GM18505 (cell line): ENCODE measurements at regions not wholly inside any gene's neighbourhood (a gene's known extent, or its start where the extent isn't known, plus 50 kb on each side); places are given as distances from the start of the nearest gene placed in this dataset.

Experiments used
- ATAC-seq: cut with Tn5 transposase; IDR thresholded peaks from one replicate; pipeline ENCODE4 v1.9.1; 2021; ENCODE audit not compliant: unreplicated experiment
- POLR2A ChIP-seq: IDR thresholded peaks from 4 replicates; pipeline ENCODE4 v1.6.1; 2011; ENCODE audit warnings: borderline replicate concordance; ENCODE audit not compliant: insufficient read depth, insufficient read length; ENCODE audit errors: extremely low read depth

DNA sequence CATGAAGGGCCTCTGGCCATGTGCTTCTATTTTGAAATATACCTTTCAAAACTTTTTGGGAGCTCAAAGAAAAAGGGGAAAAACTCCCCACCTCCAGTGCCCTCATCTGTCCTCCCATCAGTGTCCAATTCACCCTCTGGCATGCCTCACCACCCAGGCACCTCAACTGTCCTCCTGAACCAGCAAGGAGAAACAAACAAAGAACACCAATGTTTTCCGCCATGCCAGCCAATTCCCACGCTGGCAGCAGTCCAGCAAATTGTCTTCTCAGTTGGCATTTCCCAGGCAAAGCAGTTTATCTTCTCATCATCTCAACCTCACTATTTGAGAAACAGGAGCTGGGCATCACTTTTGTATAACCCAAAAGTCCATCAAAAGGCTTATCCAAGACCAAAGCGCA is 496.9 kb downstream of the SOX6 start:
- no peak for ATAC-seq
- TF ChIP-seq POLR2A, result no peak

- ATAC-seq, result no peak
- TF ChIP-seq POLR2A, result no peak
These were observed 495.1 kb downstream of the SOX6 start for GRCh38 chr11:15861256-15861655.

- TF ChIP-seq POLR2A, result no peak
These were observed 492.9 kb downstream of the SOX6 start for GRCh38 chr11:15863411-15863810.

DNA sequence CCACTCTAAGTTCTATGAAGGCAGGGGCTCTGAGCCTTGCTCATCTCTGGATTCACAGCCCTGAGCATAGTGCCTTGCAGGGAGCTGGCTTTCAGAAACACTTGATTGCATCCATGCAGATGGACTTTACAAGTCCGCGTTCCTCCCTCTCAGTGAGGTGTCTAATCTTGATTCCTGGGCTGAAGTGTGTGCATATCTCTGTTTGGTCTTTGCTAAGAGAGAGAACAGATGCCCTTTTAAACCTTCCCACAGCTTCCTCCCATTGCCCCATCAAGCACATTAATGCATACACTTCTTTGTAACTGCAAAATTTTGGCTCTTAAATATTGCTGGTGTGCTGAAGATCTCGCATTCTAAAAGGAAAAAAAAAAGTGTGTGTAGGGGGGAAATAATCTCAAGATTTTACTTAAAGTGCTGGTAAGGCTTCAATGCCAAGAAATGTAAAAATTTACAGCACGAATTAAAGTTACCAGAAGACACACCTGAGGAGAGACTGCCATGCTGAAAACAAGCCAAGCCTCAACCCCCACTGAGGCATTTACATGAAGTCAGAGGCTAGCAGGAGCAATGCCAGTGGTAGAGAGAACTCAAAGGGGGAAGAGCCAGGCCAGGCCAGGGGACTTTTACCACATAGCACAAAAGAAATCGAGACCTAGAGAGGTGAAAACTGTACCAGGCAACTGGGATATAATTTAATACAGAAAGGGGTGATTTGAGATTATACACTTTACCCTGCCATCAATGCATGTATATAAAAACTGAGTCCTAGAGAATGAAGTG is 492.1 kb downstream of the SOX6 start:
- no peak for ATAC-seq
- TF ChIP-seq POLR2A, result no peak

More at GRCh38 chr11:15863411-15863810, 492.9 kb downstream of the SOX6 start:
- ATAC-seq, result no peak

- TF ChIP-seq POLR2A, result no peak
- ATAC-seq, result no peak
These were observed 490.9 kb downstream of the SOX6 start for GRCh38 chr11:15865212-15865987.

- ATAC-seq, result no peak
- TF ChIP-seq POLR2A, result no peak
These were observed 488.5 kb downstream of the SOX6 start for GRCh38 chr11:15867871-15868270.

GRCh38 chr11:15870911-15871310 is 485.4 kb downstream of the SOX6 start:
- no peak for TF ChIP-seq POLR2A
- no peak for ATAC-seq

- no peak for TF ChIP-seq POLR2A
- no peak for ATAC-seq
These were observed 484.3 kb downstream of the SOX6 start for GRCh38 chr11:15871904-15872626.

DNA sequence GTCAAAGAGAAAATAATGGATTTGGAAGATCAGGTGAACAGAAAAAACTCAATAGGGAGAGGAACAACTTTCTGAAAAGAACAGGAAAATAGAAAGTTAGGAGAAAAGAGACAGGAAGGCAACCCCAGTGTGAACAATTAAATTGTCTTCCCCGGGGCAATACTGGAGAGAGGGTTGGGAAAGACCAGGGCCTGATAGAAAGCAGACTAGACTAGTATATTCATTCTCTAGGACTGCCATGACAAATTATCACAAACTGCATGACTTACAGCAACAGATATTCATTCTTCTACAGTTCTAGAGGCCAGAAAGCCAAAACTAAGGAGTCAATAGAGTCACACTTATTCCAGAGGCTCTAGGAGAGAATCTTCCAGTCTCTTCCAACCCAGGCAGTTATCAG is 482.8 kb downstream of the SOX6 start:
- no peak for TF ChIP-seq POLR2A
- ATAC-seq, result no peak

- no peak for TF ChIP-seq POLR2A
- ATAC-seq, result no peak
These were observed 481.6 kb downstream of the SOX6 start for GRCh38 chr11:15874704-15875103.

- TF ChIP-seq POLR2A, result no peak
- ATAC-seq, result no peak
These were observed 481.0 kb downstream of the SOX6 start for GRCh38 chr11:15875393-15875792.

DNA sequence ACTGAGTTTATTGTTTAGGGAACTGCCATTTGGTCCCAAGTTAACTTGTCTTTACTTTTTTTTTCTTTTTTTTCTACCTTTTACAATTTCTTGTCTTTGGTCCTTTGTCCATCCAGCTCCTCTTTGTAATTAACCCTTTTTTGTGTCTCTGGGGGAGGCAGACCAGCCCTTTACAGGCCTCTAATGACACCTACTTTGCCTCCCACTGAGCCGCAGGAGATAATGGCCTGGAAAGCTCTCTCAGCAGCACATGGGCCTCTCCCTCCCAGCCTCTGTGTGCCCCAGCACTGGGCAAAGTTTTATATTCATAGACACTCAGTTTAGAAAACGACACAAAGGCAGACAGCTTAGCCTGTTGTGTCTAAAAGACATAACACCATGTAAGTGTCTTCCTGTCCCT is 480.4 kb downstream of the SOX6 start:
- ATAC-seq, result no peak
- TF ChIP-seq POLR2A, result no peak

- no peak for ATAC-seq
- TF ChIP-seq POLR2A, result no peak
These were observed 477.6 kb downstream of the SOX6 start for GRCh38 chr11:15878756-15879155.
